NT2/D1 (cell line): ENCODE measurements at regions not wholly inside any gene's neighbourhood (a gene's known extent, or its start where the extent isn't known, plus 50 kb on each side); places are given as distances from the start of the nearest gene placed in this dataset.

ENCODE experiments used
- DNase-seq: peaks from one replicate; pipeline ENCODE4 v3.0.0-alpha.2; 2011; ENCODE audit warnings: low read depth, low spot score
- H3K27me3 ChIP-seq: 2 replicates; pipeline ENCODE4 v1.6.0; 2011; ENCODE audit warnings: mild to moderate bottlenecking; ENCODE audit not compliant: insufficient read length, insufficient read depth
- H3K36me3 ChIP-seq: 2 replicates; pipeline ENCODE4 v1.6.1; 2011; ENCODE audit warnings: mild to moderate bottlenecking, low read length, mixed read lengths; ENCODE audit not compliant: insufficient read depth, insufficient read length
- H3K4me1 ChIP-seq: 2 replicates; pipeline ENCODE4 v1.5.1; 2011; ENCODE audit not compliant: insufficient read depth, insufficient read length
- H3K4me3 ChIP-seq: 2 replicates; pipeline ENCODE4 v1.5.1; 2011; ENCODE audit warnings: low read depth; ENCODE audit not compliant: insufficient read length
- H3K9ac ChIP-seq: 2 replicates; pipeline ENCODE4 v1.6.0; 2011; ENCODE audit warnings: low read depth; ENCODE audit not compliant: insufficient read length
- H3K9me3 ChIP-seq: 2 replicates; pipeline ENCODE4 v1.5.1; 2011; ENCODE audit warnings: mild to moderate bottlenecking, low read length; ENCODE audit not compliant: insufficient read depth
- SUZ12 ChIP-seq: IDR thresholded peaks from 2 replicates; pipeline ENCODE4 v1.6.1; 2011; ENCODE audit not compliant: insufficient read length, insufficient read depth; ENCODE audit errors: extremely low read depth
- YY1 ChIP-seq: IDR thresholded peaks from 2 replicates; pipeline ENCODE4 v1.6.1; 2011; ENCODE audit not compliant: insufficient read length, insufficient read depth
- ZNF274 ChIP-seq: IDR thresholded peaks from 2 replicates; pipeline ENCODE4 v1.6.1; 2011; ENCODE audit warnings: mild to moderate bottlenecking, low read depth, low read length

DNA sequence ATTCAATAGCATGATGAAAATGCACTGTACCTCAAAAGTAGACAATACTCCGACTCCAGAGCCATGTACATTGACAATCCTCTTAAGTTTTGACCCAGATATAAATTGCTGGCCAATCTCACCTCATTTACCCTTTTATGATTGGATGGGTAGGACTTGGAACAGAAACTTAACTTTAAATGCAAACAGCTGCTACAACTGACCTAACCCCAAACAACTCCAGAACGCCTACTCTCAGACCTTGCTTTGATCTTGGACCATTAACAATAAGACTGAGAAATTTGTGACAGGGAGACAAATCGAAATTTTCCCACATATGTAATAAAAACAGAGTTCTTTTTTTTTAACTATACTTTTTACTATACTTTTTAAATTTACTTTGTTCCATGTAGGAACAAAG, 200.5 kb upstream of the MCHR2 start:
- no peak for DNase-seq
- no peak overlapping the region for H3K9ac ChIP-seq

DNA sequence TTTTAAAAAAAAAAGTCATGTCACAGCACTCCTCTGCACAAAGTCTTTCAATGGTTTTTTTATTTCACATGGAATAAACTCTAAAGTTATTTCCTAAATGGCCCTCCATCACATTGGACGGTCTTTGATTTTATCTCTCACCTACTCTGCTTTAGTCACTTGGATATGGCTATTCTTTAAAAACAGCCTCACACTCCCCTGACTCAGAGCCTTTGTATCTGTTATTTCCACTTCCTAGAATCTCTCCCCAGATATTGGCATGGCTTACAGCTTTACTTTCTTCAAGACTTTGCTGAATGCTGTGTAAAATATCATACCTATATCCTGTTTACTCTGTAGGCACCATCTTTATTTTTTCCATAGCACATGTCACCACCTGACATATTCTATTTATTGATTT, 194.7 kb upstream of the MCHR2 start:
- no peaks in the 10 kb centered on the region for H3K9me3 ChIP-seq
- no peak overlapping the region for H3K9ac ChIP-seq
- no peak overlapping the region for H3K4me3 ChIP-seq
- no peak for TF ChIP-seq ZNF274
- TF ChIP-seq YY1 = no peak
- TF ChIP-seq SUZ12 = no peak
- no peaks in the 10 kb centered on the region for H3K4me1 ChIP-seq
- H3K27me3 ChIP-seq = no peaks in the 10 kb centered on the region
- no peak for DNase-seq
- H3K36me3 ChIP-seq = no peaks in the 10 kb centered on the region

More for the DNA sequence above, 200.5 kb upstream of the MCHR2 start:
- no peaks in the 10 kb centered on the region for H3K27me3 ChIP-seq
- TF ChIP-seq ZNF274 (no peak), SUZ12 (no peak), YY1 (no peak)
- H3K4me3 ChIP-seq = no peak overlapping the region
- H3K36me3 ChIP-seq = no peaks in the 10 kb centered on the region
- no peaks in the 10 kb centered on the region for H3K4me1 ChIP-seq
- no peaks in the 10 kb centered on the region for H3K9me3 ChIP-seq

DNA sequence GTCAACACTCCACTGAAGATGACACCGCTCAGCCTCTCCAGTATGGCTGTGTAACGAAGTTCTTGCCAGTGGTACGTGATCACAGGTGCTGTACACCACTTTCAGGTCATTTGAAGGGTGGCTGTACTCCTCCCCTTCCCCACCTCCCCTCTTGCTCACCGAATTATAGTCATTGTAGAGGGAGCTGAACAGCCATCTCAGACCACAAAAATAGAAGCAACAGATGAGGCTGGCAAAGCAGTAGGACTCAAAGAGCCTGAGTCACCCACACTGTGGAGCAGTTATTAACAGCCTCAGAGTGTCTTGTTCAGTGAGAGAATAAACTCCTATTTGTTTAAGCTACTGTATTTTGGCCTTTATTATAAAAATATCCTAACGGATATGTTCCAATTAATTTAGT, 192.5 kb upstream of the MCHR2 start:
- no peaks in the 10 kb centered on the region for H3K27me3 ChIP-seq
- no peak overlapping the region for H3K9ac ChIP-seq
- H3K36me3 ChIP-seq = no peaks in the 10 kb centered on the region
- TF ChIP-seq ZNF274 (no peak), YY1 (no peak), SUZ12 (no peak)
- DNase-seq = no peak
- H3K9me3 ChIP-seq = no peaks in the 10 kb centered on the region
- no peak overlapping the region for H3K4me3 ChIP-seq
- no peaks in the 10 kb centered on the region for H3K4me1 ChIP-seq

DNA sequence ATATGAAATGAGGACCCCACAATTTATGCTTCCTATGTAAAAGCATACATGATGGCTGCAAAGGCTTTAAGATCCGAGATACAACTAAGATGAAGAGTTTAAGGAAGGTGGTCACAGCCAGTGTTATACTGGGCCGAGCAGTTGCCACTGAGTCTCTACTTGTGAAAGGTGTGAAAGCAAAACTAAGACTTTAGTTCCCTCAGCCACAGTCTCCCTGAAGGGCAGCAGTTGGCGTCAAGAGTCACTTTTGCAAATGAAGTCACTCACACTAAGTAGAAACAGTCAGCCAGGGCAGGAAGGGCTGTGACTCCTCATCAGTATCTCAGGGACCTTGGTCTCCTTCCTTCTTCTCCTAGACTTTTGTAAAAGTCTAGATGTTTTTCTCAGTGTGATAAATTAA, 191.6 kb upstream of the MCHR2 start:
- Histone ChIP-seq H3K9ac (no peak overlapping the region), H3K27me3 (no peaks in the 10 kb centered on the region), H3K9me3 (no peaks in the 10 kb centered on the region), H3K4me1 (no peaks in the 10 kb centered on the region), H3K4me3 (no peak overlapping the region), H3K36me3 (no peaks in the 10 kb centered on the region)
- TF ChIP-seq ZNF274 = no peak
- no peak for TF ChIP-seq SUZ12
- TF ChIP-seq YY1 = no peak
- no peak for DNase-seq

DNA sequence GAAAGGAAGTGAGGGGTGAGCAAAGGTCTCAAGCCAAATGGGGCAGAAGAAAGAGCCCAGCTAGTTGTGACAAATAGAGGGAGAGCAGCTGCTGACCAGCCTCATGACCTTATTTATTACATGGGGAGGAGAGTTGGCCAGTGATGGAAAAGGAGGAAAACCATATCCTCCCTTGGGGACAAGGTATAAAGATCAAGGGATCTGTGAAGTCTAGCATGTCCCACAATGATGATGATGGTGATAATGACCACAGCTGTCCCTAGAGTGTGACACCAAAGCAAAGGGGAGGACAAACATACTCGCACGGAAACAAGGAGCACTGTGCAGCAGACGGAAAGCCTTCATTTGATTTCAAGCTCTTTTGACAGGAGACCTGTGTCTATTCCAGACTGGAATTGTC, 190.4 kb upstream of the MCHR2 start:
- no peaks in the 10 kb centered on the region for H3K27me3 ChIP-seq
- TF ChIP-seq ZNF274 (no peak), YY1 (no peak), SUZ12 (no peak)
- H3K36me3 ChIP-seq = no peaks in the 10 kb centered on the region
- H3K4me1 ChIP-seq = no peaks in the 10 kb centered on the region
- H3K9me3 ChIP-seq = no peaks in the 10 kb centered on the region
- no peak for DNase-seq
- no peak overlapping the region for H3K9ac ChIP-seq
- no peak overlapping the region for H3K4me3 ChIP-seq

DNA sequence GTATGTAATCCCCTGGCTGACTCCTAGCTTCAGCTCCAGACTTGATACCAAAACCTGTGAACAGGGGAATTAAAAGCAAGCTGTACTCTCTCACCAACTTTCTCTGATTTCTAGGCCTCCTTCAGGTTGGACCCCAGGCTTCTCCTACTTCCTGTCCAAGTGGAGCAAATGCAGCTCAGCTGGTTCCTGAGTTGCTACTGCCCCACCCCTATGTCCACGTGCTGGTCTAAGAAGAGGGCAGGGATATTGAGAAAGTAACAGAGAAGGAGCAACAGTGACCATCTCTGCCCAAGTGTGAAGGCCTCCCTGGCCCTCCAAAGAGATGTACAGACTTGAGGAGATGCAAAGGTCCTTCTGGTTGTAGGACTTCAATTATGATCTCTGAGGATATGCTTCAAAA, 188.3 kb upstream of the MCHR2 start:
- no peak overlapping the region for H3K9ac ChIP-seq
- no peaks in the 10 kb centered on the region for H3K36me3 ChIP-seq
- TF ChIP-seq ZNF274 (no peak), SUZ12 (no peak), YY1 (no peak)
- DNase-seq = no peak
- H3K27me3 ChIP-seq = no peaks in the 10 kb centered on the region
- no peak overlapping the region for H3K4me3 ChIP-seq
- H3K4me1 ChIP-seq = no peaks in the 10 kb centered on the region
- H3K9me3 ChIP-seq = no peaks in the 10 kb centered on the region

DNA sequence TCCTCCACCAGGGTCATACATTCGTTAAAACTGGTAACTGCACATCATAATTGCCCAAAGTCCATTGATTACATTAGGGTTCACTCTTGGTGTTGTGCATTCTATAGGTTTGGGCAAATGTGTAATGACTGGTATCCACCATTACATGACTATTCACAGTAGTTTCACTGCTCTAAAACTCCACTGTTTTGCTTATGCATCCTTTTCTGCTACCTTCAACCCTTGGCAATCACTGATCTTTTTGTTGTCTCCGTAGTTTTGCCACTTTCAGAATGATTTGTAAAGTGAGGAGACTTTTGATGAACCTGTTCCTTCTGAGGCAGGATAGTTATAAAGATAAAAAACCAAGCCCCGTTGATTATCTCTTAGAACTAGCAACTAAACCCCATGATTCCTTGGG, 187.3 kb upstream of the MCHR2 start:
- H3K9me3 ChIP-seq = no peaks in the 10 kb centered on the region
- TF ChIP-seq YY1 (no peak), ZNF274 (no peak), SUZ12 (no peak)
- no peaks in the 10 kb centered on the region for H3K36me3 ChIP-seq
- DNase-seq = no peak
- no peaks in the 10 kb centered on the region for H3K27me3 ChIP-seq
- no peaks in the 10 kb centered on the region for H3K4me1 ChIP-seq
- no peak overlapping the region for H3K9ac ChIP-seq
- H3K4me3 ChIP-seq = no peak overlapping the region

DNA sequence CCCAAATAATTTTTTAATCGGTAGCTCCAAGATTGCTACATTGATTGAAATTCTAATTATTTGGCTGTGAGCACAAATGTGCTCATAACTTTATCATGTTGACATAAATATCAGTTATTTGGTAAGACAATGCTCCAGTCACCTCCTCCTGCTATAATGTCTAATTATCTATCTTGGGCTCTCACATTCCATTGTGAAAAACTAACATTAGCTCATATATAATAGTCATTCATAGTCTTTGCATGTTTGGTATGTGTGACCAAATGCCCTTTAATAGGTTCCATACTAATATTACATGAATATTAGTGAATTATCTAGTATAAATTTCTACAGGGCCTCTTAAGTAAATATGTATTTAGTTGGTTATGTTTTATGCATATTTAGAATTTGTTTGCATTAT, 185.6 kb upstream of the MCHR2 start:
- no peaks in the 10 kb centered on the region for H3K4me1 ChIP-seq
- TF ChIP-seq YY1 (no peak), ZNF274 (no peak), SUZ12 (no peak)
- no peak for DNase-seq

More for the DNA sequence above, 185.6 kb upstream of the MCHR2 start:
- Histone ChIP-seq H3K4me3 (no peak overlapping the region), H3K36me3 (no peaks in the 10 kb centered on the region), H3K9ac (no peak overlapping the region), H3K9me3 (no peaks in the 10 kb centered on the region), H3K27me3 (no peaks in the 10 kb centered on the region)
